ENCODE measurements at regions not wholly inside any gene's neighbourhood (a gene's known extent, or its start where the extent isn't known, plus 50 kb on each side); places are given as distances from the start of the nearest gene placed in this dataset.

GRCh38 chr2:215619022-215619958 lies 183.4 kb upstream of the FN1 start:
- TF ChIP-seq, protein P1, sequence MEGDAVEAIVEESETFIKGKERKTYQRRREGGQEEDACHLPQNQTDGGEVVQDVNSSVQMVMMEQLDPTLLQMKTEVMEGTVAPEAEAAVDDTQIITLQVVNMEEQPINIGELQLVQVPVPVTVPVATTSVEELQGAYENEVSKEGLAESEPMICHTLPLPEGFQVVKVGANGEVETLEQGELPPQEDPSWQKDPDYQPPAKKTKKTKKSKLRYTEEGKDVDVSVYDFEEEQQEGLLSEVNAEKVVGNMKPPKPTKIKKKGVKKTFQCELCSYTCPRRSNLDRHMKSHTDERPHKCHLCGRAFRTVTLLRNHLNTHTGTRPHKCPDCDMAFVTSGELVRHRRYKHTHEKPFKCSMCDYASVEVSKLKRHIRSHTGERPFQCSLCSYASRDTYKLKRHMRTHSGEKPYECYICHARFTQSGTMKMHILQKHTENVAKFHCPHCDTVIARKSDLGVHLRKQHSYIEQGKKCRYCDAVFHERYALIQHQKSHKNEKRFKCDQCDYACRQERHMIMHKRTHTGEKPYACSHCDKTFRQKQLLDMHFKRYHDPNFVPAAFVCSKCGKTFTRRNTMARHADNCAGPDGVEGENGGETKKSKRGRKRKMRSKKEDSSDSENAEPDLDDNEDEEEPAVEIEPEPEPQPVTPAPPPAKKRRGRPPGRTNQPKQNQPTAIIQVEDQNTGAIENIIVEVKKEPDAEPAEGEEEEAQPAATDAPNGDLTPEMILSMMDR (IDR thresholded peaks at IDR 0.05; ENCODE audit: low read length): no peak
- TF ChIP-seq EZH2 (IDR thresholded peaks at IDR 0.05; ENCODE audit: borderline replicate concordance, low read length): no peak
- no peak overlapping the region for H3K4me3 ChIP-seq (ENCODE audit: low read depth, low read length, poor library complexity, severe bottlenecking)
- no peaks in the 10 kb centered on the region for H4K20me1 ChIP-seq (ENCODE audit: insufficient read depth, low read length)
- no peak overlapping the region for H3K9ac ChIP-seq (ENCODE audit: low read length)
- no peaks in the 10 kb centered on the region for H3K9me3 ChIP-seq (ENCODE audit: low read length)
- no peak overlapping the region for H3K4me2 ChIP-seq (ENCODE audit: low read length)
- H3K27ac ChIP-seq (ENCODE audit: low read depth, low read length, poor library complexity, severe bottlenecking): no peak overlapping the region
- no peaks in the 10 kb centered on the region for H3K4me1 ChIP-seq (ENCODE audit: insufficient read depth, low read length, severe bottlenecking)
- H3K36me3 ChIP-seq (ENCODE audit: insufficient read depth, low read length): no peaks in the 10 kb centered on the region
- H3K79me2 ChIP-seq (ENCODE audit: insufficient read depth, low read length): no peaks in the 10 kb centered on the region
- no peaks in the 10 kb centered on the region for H3K9me2 ChIP-seq (ENCODE audit: low read depth, low read length)
- no peak overlapping the region for H2AFZ ChIP-seq (ENCODE audit: low read length)
- H3K27me3 ChIP-seq (ENCODE audit: insufficient read depth, low read length): peaks cover 3% of the 10 kb centered on the region; the same call in 1 of the 2 replicates
- no peaks in the 10 kb centered on the region for H3F3A ChIP-seq (ENCODE audit: insufficient read depth, low read length)

GRCh38 chr2:215618145-215618544 lies 182.3 kb upstream of the FN1 start:
- no peaks in the 10 kb centered on the region for H3F3A ChIP-seq (ENCODE audit: insufficient read depth, low read length)
- H3K9me3 ChIP-seq (ENCODE audit: low read length): no peaks in the 10 kb centered on the region
- H3K9me2 ChIP-seq (ENCODE audit: low read depth, low read length): no peaks in the 10 kb centered on the region
- no peak overlapping the region for H3K27ac ChIP-seq (ENCODE audit: low read depth, low read length, poor library complexity, severe bottlenecking)
- no peak overlapping the region for H3K9ac ChIP-seq (ENCODE audit: low read length)
- H3K36me3 ChIP-seq (ENCODE audit: insufficient read depth, low read length): no peaks in the 10 kb centered on the region
- H2AFZ ChIP-seq (ENCODE audit: low read length): no peak overlapping the region
- H4K20me1 ChIP-seq (ENCODE audit: insufficient read depth, low read length): no peaks in the 10 kb centered on the region
- no peak overlapping the region for H3K4me2 ChIP-seq (ENCODE audit: low read length)
- TF ChIP-seq, protein P1 (IDR thresholded peaks at IDR 0.05; ENCODE audit: low read length): no peak
- TF ChIP-seq EZH2 (IDR thresholded peaks at IDR 0.05; ENCODE audit: borderline replicate concordance, low read length): no peak
- no peak overlapping the region for H3K4me3 ChIP-seq (ENCODE audit: low read depth, low read length, poor library complexity, severe bottlenecking)
- H3K4me1 ChIP-seq (ENCODE audit: insufficient read depth, low read length, severe bottlenecking): no peaks in the 10 kb centered on the region
- no peaks in the 10 kb centered on the region for H3K79me2 ChIP-seq (ENCODE audit: insufficient read depth, low read length)
- peaks cover 4% of the 10 kb centered on the region; the same call in 1 of the 2 replicates for H3K27me3 ChIP-seq (ENCODE audit: insufficient read depth, low read length)

DNA sequence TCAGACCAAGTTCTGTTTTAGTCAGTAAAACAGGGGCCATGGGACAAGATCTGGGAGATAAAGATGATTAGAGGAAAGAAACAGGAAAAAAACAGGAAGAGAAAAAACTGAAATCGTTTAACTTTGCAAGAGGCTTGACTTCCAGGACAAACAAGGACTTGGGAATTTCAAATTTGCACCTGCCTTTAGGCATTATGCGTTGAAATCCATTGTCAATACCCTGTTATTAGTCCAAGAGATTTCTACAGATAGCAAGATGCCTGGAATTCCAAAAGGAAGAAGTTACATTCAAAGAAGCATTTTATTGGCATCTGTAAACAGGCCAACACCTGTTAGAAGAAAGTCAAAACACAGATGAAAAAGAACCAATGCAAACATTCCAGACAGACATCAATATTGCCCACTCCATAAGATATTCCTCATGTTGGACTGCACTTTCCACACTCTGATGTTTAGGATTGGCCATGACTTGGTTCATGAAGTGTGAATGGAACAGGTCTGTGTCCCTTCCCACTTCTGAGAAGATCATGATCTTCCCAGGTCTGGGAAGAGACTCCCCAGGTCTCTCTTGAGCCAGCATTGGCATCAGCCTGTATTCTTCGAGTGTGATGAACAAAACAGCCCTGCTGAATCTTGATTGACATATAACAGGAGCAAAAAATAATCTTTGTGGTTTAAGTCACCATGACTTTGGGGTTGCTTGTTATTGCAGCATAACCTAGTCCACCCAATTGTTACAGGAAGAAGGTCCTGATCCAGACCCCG lies 181.4 kb upstream of the FN1 start:
- H3K27me3 ChIP-seq (ENCODE audit: insufficient read depth, low read length): peaks cover 8% of the 10 kb centered on the region; the same call in 1 of the 2 replicates
- H4K20me1 ChIP-seq (ENCODE audit: insufficient read depth, low read length): no peaks in the 10 kb centered on the region
- H3K4me3 ChIP-seq (ENCODE audit: low read depth, low read length, poor library complexity, severe bottlenecking): no peak overlapping the region
- no peaks in the 10 kb centered on the region for H3F3A ChIP-seq (ENCODE audit: insufficient read depth, low read length)
- H3K4me2 ChIP-seq (ENCODE audit: low read length): no peak overlapping the region
- no peak overlapping the region for H3K27ac ChIP-seq (ENCODE audit: low read depth, low read length, poor library complexity, severe bottlenecking)
- H3K79me2 ChIP-seq (ENCODE audit: insufficient read depth, low read length): no peaks in the 10 kb centered on the region
- H3K9me2 ChIP-seq (ENCODE audit: low read depth, low read length): no peaks in the 10 kb centered on the region
- H3K36me3 ChIP-seq (ENCODE audit: insufficient read depth, low read length): no peaks in the 10 kb centered on the region
- H3K9me3 ChIP-seq (ENCODE audit: low read length): no peaks in the 10 kb centered on the region
- H3K4me1 ChIP-seq (ENCODE audit: insufficient read depth, low read length, severe bottlenecking): no peaks in the 10 kb centered on the region
- no peak overlapping the region for H2AFZ ChIP-seq (ENCODE audit: low read length)
- TF ChIP-seq, protein P1 (IDR thresholded peaks at IDR 0.05; ENCODE audit: low read length): no peak
- no peak for TF ChIP-seq EZH2 (IDR thresholded peaks at IDR 0.05; ENCODE audit: borderline replicate concordance, low read length)
- H3K9ac ChIP-seq (ENCODE audit: low read length): no peak overlapping the region
